ENCODE measurements at regions not wholly inside any gene's neighbourhood (a gene's known extent, or its start where the extent isn't known, plus 50 kb on each side); places are given as distances from the start of the nearest gene placed in this dataset.

GRCh38 chr1:217373761-217374701 is 256.9 kb downstream of the GPATCH2 start:
- no peak for DNase-seq (ENCODE audit: low read depth, low spot score)
- no peak for TF ChIP-seq CTCF (IDR thresholded peaks at IDR 0.05; ENCODE audit: insufficient read depth, low read length, missing control alignments)
- ChIA-PET POLR2A (no interaction called here), CTCF (no interaction called here)
- no peak overlapping the region for H3K4me3 ChIP-seq (ENCODE audit: low read depth, low read length)

DNA sequence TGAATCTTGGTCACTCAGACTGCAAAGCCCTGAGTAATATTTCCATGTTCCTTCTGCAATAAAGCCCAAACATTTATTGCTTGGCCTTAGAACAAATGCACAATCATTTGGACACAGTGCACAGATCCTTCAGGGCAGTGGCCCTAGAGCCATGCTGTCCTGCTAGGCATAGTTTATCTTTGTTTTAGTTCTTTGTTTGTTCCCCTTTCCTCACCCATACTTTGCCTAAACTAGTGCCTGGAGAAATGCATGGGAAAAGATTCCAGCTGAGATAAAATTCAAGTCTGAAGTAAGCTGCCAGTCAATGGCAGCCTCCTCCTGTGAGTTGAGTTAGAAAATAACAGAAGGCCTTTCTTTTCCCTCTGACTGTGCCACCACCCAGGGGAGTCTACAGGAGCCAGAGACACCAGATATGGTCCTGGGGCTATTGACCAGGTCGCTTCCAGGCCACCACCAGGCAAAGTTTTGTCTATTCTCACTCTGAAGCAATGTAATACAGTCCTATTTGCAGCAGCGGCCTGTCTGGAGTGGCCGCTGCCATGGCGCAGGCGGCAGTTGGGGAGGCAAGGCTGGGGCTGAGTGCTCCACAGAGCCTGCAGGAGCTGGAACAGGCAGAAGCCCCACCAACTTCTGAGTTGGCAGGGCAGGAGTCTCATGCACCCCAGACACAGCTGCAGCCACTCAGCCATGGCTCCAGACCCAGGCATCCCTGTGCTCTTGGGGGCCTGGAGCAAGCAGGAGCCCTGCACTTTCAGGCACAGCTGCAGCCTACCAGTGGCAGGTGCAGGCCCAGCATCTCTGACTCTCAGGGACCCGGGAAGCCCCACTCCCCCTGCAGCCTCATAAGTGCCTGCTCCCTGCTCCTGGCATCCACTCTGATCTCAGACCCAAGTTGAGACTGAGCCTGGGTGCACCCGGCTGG is 258.6 kb downstream of the GPATCH2 start:
- DNase-seq (ENCODE audit: low read depth, low spot score): no peak
- no peak overlapping the region for H3K4me3 ChIP-seq (ENCODE audit: low read depth, low read length)
- ChIA-PET CTCF (no interaction called here), POLR2A (no interaction called here)
- no peak for TF ChIP-seq CTCF (IDR thresholded peaks at IDR 0.05; ENCODE audit: insufficient read depth, low read length, missing control alignments)

GRCh38 chr1:217370757-217371156 is 260.1 kb downstream of the GPATCH2 start:
- POLR2A ChIA-PET: no interaction called here
- no peak overlapping the region for H3K4me3 ChIP-seq (ENCODE audit: low read depth, low read length)
- CTCF ChIA-PET: no interaction called here
- no peak for DNase-seq (ENCODE audit: low read depth, low spot score)
- TF ChIP-seq CTCF (IDR thresholded peaks at IDR 0.05; ENCODE audit: insufficient read depth, low read length, missing control alignments): no peak

DNA sequence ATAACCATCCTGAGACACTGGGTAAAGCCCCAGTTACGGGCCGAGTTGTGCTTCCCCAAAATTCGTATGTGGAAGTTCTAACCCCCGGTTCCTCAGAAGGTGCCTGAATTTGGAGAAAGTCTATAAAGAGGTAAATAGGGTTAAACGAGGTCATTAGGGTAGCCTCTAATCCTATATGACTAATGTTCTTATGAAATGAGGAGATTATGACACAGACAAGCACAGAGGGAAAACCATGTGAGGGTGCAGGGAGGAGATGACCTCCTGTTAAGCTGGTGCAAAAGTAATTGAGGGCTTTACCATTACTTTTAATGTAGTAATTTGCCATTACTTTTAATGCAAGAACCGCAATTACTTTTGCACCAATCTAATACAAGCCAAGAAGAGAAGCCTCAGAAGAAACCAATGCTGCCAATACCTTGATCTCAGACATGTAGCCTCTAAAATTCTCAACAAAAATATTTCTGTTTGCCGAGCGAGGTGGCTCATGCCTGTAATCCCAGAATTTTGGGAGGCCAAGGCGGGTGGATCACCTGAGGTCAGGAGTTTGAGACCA is 260.8 kb downstream of the GPATCH2 start:
- no peak for DNase-seq (ENCODE audit: low read depth, low spot score)
- POLR2A ChIA-PET: no interaction called here

DNA sequence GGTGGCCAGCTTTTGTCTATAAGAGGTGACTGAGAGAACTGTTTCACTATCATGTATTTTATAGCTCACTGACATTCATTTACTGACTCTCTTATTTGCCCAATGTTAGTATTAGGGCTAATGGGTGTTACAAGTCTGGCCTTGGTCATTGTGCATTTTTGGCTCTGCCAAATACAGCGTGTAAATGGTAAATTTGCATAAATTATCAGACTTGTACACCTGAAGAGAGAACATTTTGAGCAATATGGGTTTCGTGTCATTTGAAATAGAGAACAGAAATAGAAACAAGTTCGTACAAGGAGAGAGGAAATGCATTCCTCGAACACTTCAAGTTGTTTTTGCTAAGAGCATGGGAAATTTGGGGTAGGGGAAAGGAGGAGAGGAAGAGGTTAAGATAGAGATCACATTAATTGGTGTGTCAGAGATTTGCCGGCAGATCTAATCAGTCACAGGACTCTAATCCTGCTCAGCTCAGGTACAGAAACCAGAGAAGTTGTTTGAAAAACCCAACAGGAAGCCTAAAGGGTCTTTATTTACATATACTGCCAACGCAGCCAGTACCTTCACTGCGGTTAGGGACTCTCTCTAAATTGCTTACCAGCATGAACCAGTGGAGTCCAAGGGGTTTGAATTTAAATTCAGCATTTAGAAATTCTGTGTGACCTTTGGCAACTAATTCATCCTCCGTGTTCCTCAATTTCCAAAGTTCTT is 261.5 kb downstream of the GPATCH2 start:
- DNase-seq (ENCODE audit: low read depth, low spot score): no peak
- no peak for TF ChIP-seq CTCF (IDR thresholded peaks at IDR 0.05; ENCODE audit: insufficient read depth, low read length, missing control alignments)
- ChIA-PET POLR2A (no interaction called here), CTCF (no interaction called here)
- H3K4me3 ChIP-seq (ENCODE audit: low read depth, low read length): no peak overlapping the region

More for the DNA sequence above, 260.8 kb downstream of the GPATCH2 start:
- H3K4me3 ChIP-seq (ENCODE audit: low read depth, low read length): no peak overlapping the region
- TF ChIP-seq CTCF (IDR thresholded peaks at IDR 0.05; ENCODE audit: insufficient read depth, low read length, missing control alignments): no peak
- CTCF ChIA-PET: no interaction called here
